GM23338 (cell line): ENCODE measurements at regions not wholly inside any gene's neighbourhood (a gene's known extent, or its start where the extent isn't known, plus 50 kb on each side); places are given as distances from the start of the nearest gene placed in this dataset.

ENCODE experiments used
- ATAC-seq: fragments of 200-7000 bp; cut with Tn5 transposase; 3 replicates; pipeline ENCODE4 v1.9.1; 2020
- DNase-seq: peaks from one replicate; pipeline ENCODE4 v3.0.0-alpha.2; 2015; ENCODE audit warnings: low spot score
- H2AFZ ChIP-seq: fragments of 200-600 bp; sonication (generic); 2 replicates; pipeline ENCODE4 v1.8.0; 2016; ENCODE audit warnings: antibody characterized with exemption, mild to moderate bottlenecking, moderate library complexity
- H3F3A ChIP-seq: fragments of 200-600 bp; sonication (generic); replicated peaks from 2 replicates; pipeline ENCODE4 v1.8.0; 2017; ENCODE audit warnings: antibody characterized with exemption, mixed run types, low read depth
- H3K27ac ChIP-seq: fragments of 200-600 bp; sonication (generic); 2 replicates; pipeline ENCODE4 v1.6.1; 2016; ENCODE audit warnings: low read depth
- H3K27me3 ChIP-seq: fragments of 200-600 bp; sonication (generic); 2 replicates; pipeline ENCODE4 v1.8.0; 2016; ENCODE audit warnings: mild to moderate bottlenecking, mixed run types, moderate library complexity; ENCODE audit not compliant: insufficient read depth
- H3K36me3 ChIP-seq: fragments of 200-600 bp; sonication (generic); 2 replicates; pipeline ENCODE4 v1.8.0; 2016; ENCODE audit warnings: mild to moderate bottlenecking; ENCODE audit not compliant: insufficient read depth
- H3K4me1 ChIP-seq: fragments of 200-600 bp; sonication (generic); 2 replicates; pipeline ENCODE4 v1.8.0; 2016; ENCODE audit warnings: mild to moderate bottlenecking, moderate library complexity; ENCODE audit not compliant: insufficient read depth
- H3K4me2 ChIP-seq: fragments of 200-600 bp; sonication (generic); 2 replicates; pipeline ENCODE4 v1.7.1; 2017; ENCODE audit warnings: mixed run types
- H3K4me3 ChIP-seq: fragments of 200-600 bp; sonication (generic); 2 replicates; pipeline ENCODE4 v1.6.1; 2016; ENCODE audit warnings: mixed run types
- H3K79me2 ChIP-seq: fragments of 200-600 bp; sonication (generic); replicated peaks from 2 replicates; pipeline ENCODE4 v1.8.0; 2017; ENCODE audit warnings: mild to moderate bottlenecking; ENCODE audit not compliant: insufficient read depth
- H3K9me2 ChIP-seq: fragments of 200-600 bp; sonication (generic); 2 replicates; pipeline ENCODE4 v1.8.0; 2017; ENCODE audit not compliant: insufficient read depth
- H4K20me1 ChIP-seq: fragments of 200-600 bp; sonication (generic); replicated peaks from 2 replicates; pipeline ENCODE4 v1.8.0; 2017; ENCODE audit warnings: mild to moderate bottlenecking; ENCODE audit not compliant: insufficient read depth
- H3K27ac Mint-ChIP-seq: 2 replicates; pipeline ENCODE4 v1.8.0; 2020; ENCODE audit warnings: inconsistent platforms, mild to moderate bottlenecking, moderate library complexity, mixed read lengths
- H3K27me3 Mint-ChIP-seq: 3 replicates; pipeline ENCODE4 v1.8.0; 2022; ENCODE audit warnings: low read depth, mild to moderate bottlenecking, moderate library complexity, mixed read lengths, inconsistent platforms; ENCODE audit not compliant: insufficient read depth, poor library complexity
- H3K36me3 Mint-ChIP-seq: 3 replicates; pipeline ENCODE4 v1.8.0; 2021; ENCODE audit warnings: low read depth, mild to moderate bottlenecking, inconsistent platforms, moderate library complexity, mixed read lengths
- H3K4me1 Mint-ChIP-seq: 3 replicates; pipeline ENCODE4 v1.8.0; 2020; ENCODE audit warnings: mild to moderate bottlenecking, inconsistent platforms, mixed read lengths
- H3K4me3 Mint-ChIP-seq: 3 replicates; pipeline ENCODE4 v1.8.0; 2021; ENCODE audit warnings: moderate library complexity, mild to moderate bottlenecking, inconsistent platforms, mixed read lengths
- H3K9me3 Mint-ChIP-seq: 3 replicates; pipeline ENCODE4 v1.8.0; 2020; ENCODE audit warnings: moderate library complexity, mild to moderate bottlenecking, inconsistent platforms, mixed read lengths
- CREB1 ChIP-seq: fragments of 250-450 bp; sonication (Bioruptor Pico); IDR thresholded peaks from 2 replicates; pipeline ENCODE4 v1.5.0; 2020; ENCODE audit warnings: low read depth, mild to moderate bottlenecking, moderate library complexity
- ETS1 ChIP-seq: IDR thresholded peaks from 2 replicates; pipeline ENCODE4 v1.6.1; 2016; ENCODE audit warnings: antibody characterized with exemption
- EZH2 ChIP-seq: fragments of 200-600 bp; sonication (generic); IDR thresholded peaks from one replicate; pipeline ENCODE4 v1.8.0; 2017; ENCODE audit warnings: antibody characterized with exemption, mild to moderate bottlenecking, low read depth; ENCODE audit not compliant: unreplicated experiment
- EZH2phosphoT487 ChIP-seq: fragments of 200-600 bp; sonication (generic); IDR thresholded peaks from one replicate; pipeline ENCODE4 v1.8.1; 2018; ENCODE audit warnings: antibody characterized with exemption; ENCODE audit not compliant: unreplicated experiment
- JUNB ChIP-seq: IDR thresholded peaks from one replicate; pipeline ENCODE4 v1.6.1; 2016; ENCODE audit warnings: antibody characterized with exemption; ENCODE audit not compliant: unreplicated experiment
- NANOG ChIP-seq: IDR thresholded peaks from 2 replicates; pipeline ENCODE4 v1.6.1; 2016; ENCODE audit warnings: antibody characterized with exemption, borderline replicate concordance
- POLR2AphosphoS5 ChIP-seq: IDR thresholded peaks from 2 replicates; pipeline ENCODE4 v1.6.1; 2016; ENCODE audit warnings: antibody characterized with exemption, low read depth
- STAT1 ChIP-seq: IDR thresholded peaks from one replicate; pipeline ENCODE4 v1.6.1; 2016; ENCODE audit warnings: antibody characterized with exemption; ENCODE audit not compliant: unreplicated experiment
- ZNF114 ChIP-seq: fragments of 250-450 bp; sonication (Bioruptor Pico); IDR thresholded peaks from 2 replicates; pipeline ENCODE4 v1.5.0; 2020; ENCODE audit warnings: mild to moderate bottlenecking, moderate library complexity
- ZNF331 ChIP-seq: fragments of 250-450 bp; sonication (Bioruptor Pico); IDR thresholded peaks from 2 replicates; pipeline ENCODE4 v1.5.0; 2020; ENCODE audit warnings: low read depth, mild to moderate bottlenecking, moderate library complexity
- ZNF462 ChIP-seq: fragments of 250-450 bp; sonication (Bioruptor Pico); IDR thresholded peaks from 2 replicates; pipeline ENCODE4 v1.5.0; 2020; ENCODE audit warnings: mild to moderate bottlenecking, moderate library complexity
- TF ChIP-seq, protein P1 (sequence below): IDR thresholded peaks from one replicate; pipeline ENCODE4 v1.6.1; 2018; ENCODE audit warnings: antibody characterized with exemption; ENCODE audit not compliant: unreplicated experiment
- TF ChIP-seq, protein P2 (sequence below), 2 experiments: fragments of 200-600 bp in 1 of 2; sonication (generic) in 1 of 2; conservative IDR thresholded peaks; 2 replicates each; pipeline versions ENCODE4 v1.5.1 to v1.6.1; 2016 to 2017; ENCODE audit warnings: antibody characterized with exemption in 2 of 2, low read depth in 2 of 2, mild to moderate bottlenecking in 2 of 2, moderate library complexity in 1 of 2

DNA sequence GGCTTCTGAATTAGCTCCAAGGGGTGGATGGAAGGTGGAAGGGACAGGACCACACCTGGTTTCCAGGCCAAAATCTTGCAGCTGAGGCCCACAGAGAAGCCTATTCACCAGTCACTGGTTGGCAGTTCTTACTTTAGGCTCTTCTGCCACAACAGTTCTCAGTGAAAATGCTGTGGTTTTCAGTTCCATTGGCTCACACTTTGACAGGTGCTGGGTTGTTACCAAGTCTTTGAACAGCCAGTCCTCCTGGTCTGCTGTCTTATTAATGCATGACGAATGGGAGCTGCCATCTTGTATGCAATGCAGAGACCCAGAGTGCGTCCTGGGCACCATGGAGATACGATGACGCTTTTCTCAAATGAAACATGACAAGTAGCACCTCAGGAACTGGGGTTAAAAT, 232.0 kb upstream of the ZBED5 start:
- no peak overlapping the region for H3K4me3 Mint-ChIP-seq

More for the DNA sequence above, 232.0 kb upstream of the ZBED5 start:
- ATAC-seq = no peak
- Histone ChIP-seq H4K20me1 (no peaks in the 10 kb centered on the region), H3K4me3 (no peak overlapping the region), H3K27me3 (no peaks in the 10 kb centered on the region), H3K36me3 (peaks cover 4% of the 10 kb centered on the region; the same call in 1 of the 2 replicates), H3K79me2 (no peaks in the 10 kb centered on the region), H3F3A (no peaks in the 10 kb centered on the region), H3K9me2 (peaks cover 26% of the 10 kb centered on the region), H3K4me2 (no peak overlapping the region), H3K27ac (no peak overlapping the region), H3K4me1 (peaks cover 5% of the 10 kb centered on the region; the same call in 1 of the 2 replicates), H2AFZ (no peak overlapping the region)
- DNase-seq = no peak
- H3K27ac Mint-ChIP-seq = no peak overlapping the region
- H3K36me3 Mint-ChIP-seq = peaks cover 7% of the 10 kb centered on the region; the same call in 1 of the 3 replicates
- TF ChIP-seq, protein P1, sequence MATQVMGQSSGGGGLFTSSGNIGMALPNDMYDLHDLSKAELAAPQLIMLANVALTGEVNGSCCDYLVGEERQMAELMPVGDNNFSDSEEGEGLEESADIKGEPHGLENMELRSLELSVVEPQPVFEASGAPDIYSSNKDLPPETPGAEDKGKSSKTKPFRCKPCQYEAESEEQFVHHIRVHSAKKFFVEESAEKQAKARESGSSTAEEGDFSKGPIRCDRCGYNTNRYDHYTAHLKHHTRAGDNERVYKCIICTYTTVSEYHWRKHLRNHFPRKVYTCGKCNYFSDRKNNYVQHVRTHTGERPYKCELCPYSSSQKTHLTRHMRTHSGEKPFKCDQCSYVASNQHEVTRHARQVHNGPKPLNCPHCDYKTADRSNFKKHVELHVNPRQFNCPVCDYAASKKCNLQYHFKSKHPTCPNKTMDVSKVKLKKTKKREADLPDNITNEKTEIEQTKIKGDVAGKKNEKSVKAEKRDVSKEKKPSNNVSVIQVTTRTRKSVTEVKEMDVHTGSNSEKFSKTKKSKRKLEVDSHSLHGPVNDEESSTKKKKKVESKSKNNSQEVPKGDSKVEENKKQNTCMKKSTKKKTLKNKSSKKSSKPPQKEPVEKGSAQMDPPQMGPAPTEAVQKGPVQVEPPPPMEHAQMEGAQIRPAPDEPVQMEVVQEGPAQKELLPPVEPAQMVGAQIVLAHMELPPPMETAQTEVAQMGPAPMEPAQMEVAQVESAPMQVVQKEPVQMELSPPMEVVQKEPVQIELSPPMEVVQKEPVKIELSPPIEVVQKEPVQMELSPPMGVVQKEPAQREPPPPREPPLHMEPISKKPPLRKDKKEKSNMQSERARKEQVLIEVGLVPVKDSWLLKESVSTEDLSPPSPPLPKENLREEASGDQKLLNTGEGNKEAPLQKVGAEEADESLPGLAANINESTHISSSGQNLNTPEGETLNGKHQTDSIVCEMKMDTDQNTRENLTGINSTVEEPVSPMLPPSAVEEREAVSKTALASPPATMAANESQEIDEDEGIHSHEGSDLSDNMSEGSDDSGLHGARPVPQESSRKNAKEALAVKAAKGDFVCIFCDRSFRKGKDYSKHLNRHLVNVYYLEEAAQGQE = no peak
- TF ChIP-seq ZNF462 (CRISPR knock-in tag) (no peak), CREB1 (CRISPR knock-in tag) (no peak), ZNF114 (no peak), POLR2AphosphoS5 (no peak), ETS1 (no peak), JUNB (no peak), ZNF331 (CRISPR knock-in tag) (no peak), EZH2phosphoT487 (no peak), NANOG (no peak), EZH2 (no peak), STAT1 (no peak)
- TF ChIP-seq, protein P2, sequence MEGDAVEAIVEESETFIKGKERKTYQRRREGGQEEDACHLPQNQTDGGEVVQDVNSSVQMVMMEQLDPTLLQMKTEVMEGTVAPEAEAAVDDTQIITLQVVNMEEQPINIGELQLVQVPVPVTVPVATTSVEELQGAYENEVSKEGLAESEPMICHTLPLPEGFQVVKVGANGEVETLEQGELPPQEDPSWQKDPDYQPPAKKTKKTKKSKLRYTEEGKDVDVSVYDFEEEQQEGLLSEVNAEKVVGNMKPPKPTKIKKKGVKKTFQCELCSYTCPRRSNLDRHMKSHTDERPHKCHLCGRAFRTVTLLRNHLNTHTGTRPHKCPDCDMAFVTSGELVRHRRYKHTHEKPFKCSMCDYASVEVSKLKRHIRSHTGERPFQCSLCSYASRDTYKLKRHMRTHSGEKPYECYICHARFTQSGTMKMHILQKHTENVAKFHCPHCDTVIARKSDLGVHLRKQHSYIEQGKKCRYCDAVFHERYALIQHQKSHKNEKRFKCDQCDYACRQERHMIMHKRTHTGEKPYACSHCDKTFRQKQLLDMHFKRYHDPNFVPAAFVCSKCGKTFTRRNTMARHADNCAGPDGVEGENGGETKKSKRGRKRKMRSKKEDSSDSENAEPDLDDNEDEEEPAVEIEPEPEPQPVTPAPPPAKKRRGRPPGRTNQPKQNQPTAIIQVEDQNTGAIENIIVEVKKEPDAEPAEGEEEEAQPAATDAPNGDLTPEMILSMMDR (conservative IDR thresholded peaks at IDR 0.05; ENCODE audit: low read depth in 2 of 2) = no peak
- peaks cover 31% of the 10 kb centered on the region for H3K9me3 Mint-ChIP-seq
- H3K27me3 Mint-ChIP-seq = peaks cover 3% of the 10 kb centered on the region
- H3K4me1 Mint-ChIP-seq = peaks cover 5% of the 10 kb centered on the region; the same call in 2 of the 3 replicates
